Neural cell (in vitro differentiated cells): ENCODE measurements at regions not wholly inside any gene's neighbourhood (a gene's known extent, or its start where the extent isn't known, plus 50 kb on each side); places are given as distances from the start of the nearest gene placed in this dataset.

ENCODE experiments used
- H2AFZ ChIP-seq: fragments of 200-600, 300-800 bp; sonication (generic), shearing (Covaris generic); 2 replicates; pipeline ENCODE4 v1.6.0; 2014; ENCODE audit warnings: low read depth, mild to moderate bottlenecking, antibody characterized with exemption, low read length, moderate library complexity
- H3F3A ChIP-seq: fragments of 200-600 bp; shearing (Covaris generic); 2 replicates; pipeline ENCODE4 v1.6.1; 2016; ENCODE audit warnings: mild to moderate bottlenecking, moderate library complexity, mixed read lengths, antibody characterized with exemption, low read length; ENCODE audit not compliant: insufficient read depth, poor library complexity, severe bottlenecking
- H3K27ac ChIP-seq: fragments of 200-600, 300-800 bp; sonication (generic), shearing (Covaris generic); 2 replicates; pipeline ENCODE4 v1.5.1; 2014; ENCODE audit warnings: mild to moderate bottlenecking, low read length, moderate library complexity
- H3K27me3 ChIP-seq: fragments of 300-800, 200-600 bp; sonication (generic), shearing (Covaris generic); 2 replicates; pipeline ENCODE4 v1.6.0; 2014; ENCODE audit warnings: mild to moderate bottlenecking, low read depth, low read length, moderate library complexity; ENCODE audit not compliant: insufficient read depth
- H3K36me3 ChIP-seq: fragments of 300-800, 200-600 bp; sonication (generic), shearing (Covaris generic); 2 replicates; pipeline ENCODE4 v1.5.1; 2014; ENCODE audit warnings: mild to moderate bottlenecking, antibody characterized with exemption, low read length, moderate library complexity; ENCODE audit not compliant: insufficient read depth
- H3K4me2 ChIP-seq: fragments of 300-800, 200-600 bp; sonication (generic), shearing (Covaris generic); 2 replicates; pipeline ENCODE4 v1.6.0; 2014; ENCODE audit warnings: mild to moderate bottlenecking, low read length
- H3K4me3 ChIP-seq: fragments of 300-800, 200-600 bp; sonication (generic), shearing (Covaris generic); 2 replicates; pipeline ENCODE4 v1.5.1; 2014; ENCODE audit warnings: mild to moderate bottlenecking, low read length, moderate library complexity
- H3K79me2 ChIP-seq: fragments of 200-600 bp; shearing (Covaris generic); replicated peaks from 2 replicates; pipeline ENCODE4 v1.6.0; 2014; ENCODE audit warnings: mild to moderate bottlenecking, low read length, moderate library complexity; ENCODE audit not compliant: insufficient read depth
- H3K9ac ChIP-seq: fragments of 300-800, 200-600 bp; sonication (generic), shearing (Covaris generic); 2 replicates; pipeline ENCODE4 v1.6.1; 2016; ENCODE audit warnings: mild to moderate bottlenecking, low read length, mixed read lengths
- H3K9me2 ChIP-seq: fragments of 200-600 bp; shearing (Covaris generic); 2 replicates; pipeline ENCODE4 v1.6.1; 2016; ENCODE audit warnings: mild to moderate bottlenecking, low read length, mixed read lengths; ENCODE audit not compliant: insufficient read depth
- H3K9me3 ChIP-seq: fragments of 200-600, 300-800 bp; sonication (generic), shearing (Covaris generic); 2 replicates; pipeline ENCODE4 v1.6.1; 2016; ENCODE audit warnings: mild to moderate bottlenecking, mixed run types, low read length, moderate library complexity, mixed read lengths
- H4K20me1 ChIP-seq: fragments of 200-600 bp; shearing (Covaris generic); 2 replicates; pipeline ENCODE4 v1.6.1; 2016; ENCODE audit warnings: mild to moderate bottlenecking, mixed run types; ENCODE audit not compliant: insufficient read depth
- EP300 ChIP-seq: fragments of 450-650 bp; conservative IDR thresholded peaks from 2 replicates; pipeline ENCODE4 v1.6.1; 2014; ENCODE audit warnings: antibody characterized with exemption, mild to moderate bottlenecking, moderate library complexity; ENCODE audit not compliant: poor library complexity, severe bottlenecking
- EZH2 ChIP-seq: fragments of 200-600, 300-800 bp; shearing (Covaris generic), sonication (generic); IDR thresholded peaks from 2 replicates; pipeline ENCODE4 v1.6.1; 2014; ENCODE audit warnings: antibody characterized with exemption, low read length, borderline replicate concordance, mild to moderate bottlenecking; ENCODE audit not compliant: insufficient read depth, poor library complexity, severe bottlenecking
- MXI1 ChIP-seq: fragments of 450-650 bp; conservative IDR thresholded peaks from 2 replicates; pipeline ENCODE4 v1.6.1; 2014; ENCODE audit warnings: antibody characterized with exemption, mild to moderate bottlenecking; ENCODE audit not compliant: poor library complexity, severe bottlenecking
- POLR2AphosphoS5 ChIP-seq: IDR thresholded peaks from 2 replicates; pipeline ENCODE4 v1.6.1; 2012
- RAD21 ChIP-seq: fragments of 450-650 bp; conservative IDR thresholded peaks from 2 replicates; pipeline ENCODE4 v1.6.1; 2014; ENCODE audit warnings: antibody characterized with exemption, mild to moderate bottlenecking, moderate library complexity
- SMC3 ChIP-seq: fragments of 450-650 bp; conservative IDR thresholded peaks from 2 replicates; pipeline ENCODE4 v1.6.1; 2014; ENCODE audit warnings: antibody characterized with exemption, mild to moderate bottlenecking, moderate library complexity; ENCODE audit not compliant: poor library complexity
- TAF1 ChIP-seq: IDR thresholded peaks from 2 replicates; pipeline ENCODE4 v1.6.1; 2012; ENCODE audit warnings: low read depth
- TF ChIP-seq, protein P1 (sequence below): IDR thresholded peaks from 2 replicates; pipeline ENCODE4 v1.6.1; 2012; ENCODE audit warnings: borderline replicate concordance
- TF ChIP-seq, protein P2 (sequence below): fragments of 450-650 bp; IDR thresholded peaks from 2 replicates; pipeline ENCODE4 v1.5.1; 2014; ENCODE audit warnings: antibody characterized with exemption, mild to moderate bottlenecking, moderate library complexity; ENCODE audit not compliant: poor library complexity, severe bottlenecking

DNA sequence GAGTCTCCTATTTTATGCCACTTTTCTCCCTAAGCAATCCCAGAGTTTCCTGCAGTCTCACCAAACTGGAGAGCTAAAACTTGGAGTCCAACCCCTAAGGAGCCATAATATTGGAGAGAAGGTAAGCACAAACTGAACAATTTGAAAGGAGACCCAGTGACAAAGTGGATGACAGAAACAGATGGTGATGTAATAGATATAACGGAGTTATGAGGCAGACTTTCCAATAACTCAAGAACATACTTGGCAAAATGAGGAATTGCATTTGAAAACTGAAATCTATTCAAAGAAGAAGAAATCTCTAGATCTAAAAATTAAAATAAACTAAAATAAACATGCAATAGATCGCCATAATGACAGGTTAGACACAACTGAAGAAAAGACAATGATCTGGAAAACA is 200.9 kb upstream of the MIR17HG start:
- TF ChIP-seq, protein P1, sequence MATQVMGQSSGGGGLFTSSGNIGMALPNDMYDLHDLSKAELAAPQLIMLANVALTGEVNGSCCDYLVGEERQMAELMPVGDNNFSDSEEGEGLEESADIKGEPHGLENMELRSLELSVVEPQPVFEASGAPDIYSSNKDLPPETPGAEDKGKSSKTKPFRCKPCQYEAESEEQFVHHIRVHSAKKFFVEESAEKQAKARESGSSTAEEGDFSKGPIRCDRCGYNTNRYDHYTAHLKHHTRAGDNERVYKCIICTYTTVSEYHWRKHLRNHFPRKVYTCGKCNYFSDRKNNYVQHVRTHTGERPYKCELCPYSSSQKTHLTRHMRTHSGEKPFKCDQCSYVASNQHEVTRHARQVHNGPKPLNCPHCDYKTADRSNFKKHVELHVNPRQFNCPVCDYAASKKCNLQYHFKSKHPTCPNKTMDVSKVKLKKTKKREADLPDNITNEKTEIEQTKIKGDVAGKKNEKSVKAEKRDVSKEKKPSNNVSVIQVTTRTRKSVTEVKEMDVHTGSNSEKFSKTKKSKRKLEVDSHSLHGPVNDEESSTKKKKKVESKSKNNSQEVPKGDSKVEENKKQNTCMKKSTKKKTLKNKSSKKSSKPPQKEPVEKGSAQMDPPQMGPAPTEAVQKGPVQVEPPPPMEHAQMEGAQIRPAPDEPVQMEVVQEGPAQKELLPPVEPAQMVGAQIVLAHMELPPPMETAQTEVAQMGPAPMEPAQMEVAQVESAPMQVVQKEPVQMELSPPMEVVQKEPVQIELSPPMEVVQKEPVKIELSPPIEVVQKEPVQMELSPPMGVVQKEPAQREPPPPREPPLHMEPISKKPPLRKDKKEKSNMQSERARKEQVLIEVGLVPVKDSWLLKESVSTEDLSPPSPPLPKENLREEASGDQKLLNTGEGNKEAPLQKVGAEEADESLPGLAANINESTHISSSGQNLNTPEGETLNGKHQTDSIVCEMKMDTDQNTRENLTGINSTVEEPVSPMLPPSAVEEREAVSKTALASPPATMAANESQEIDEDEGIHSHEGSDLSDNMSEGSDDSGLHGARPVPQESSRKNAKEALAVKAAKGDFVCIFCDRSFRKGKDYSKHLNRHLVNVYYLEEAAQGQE: no peak
- no peak for TF ChIP-seq SMC3
- no peak for TF ChIP-seq MXI1
- TF ChIP-seq POLR2AphosphoS5: no peak
- TF ChIP-seq EZH2: no peak
- no peak for TF ChIP-seq TAF1
- TF ChIP-seq EP300: no peak
- TF ChIP-seq, protein P2, sequence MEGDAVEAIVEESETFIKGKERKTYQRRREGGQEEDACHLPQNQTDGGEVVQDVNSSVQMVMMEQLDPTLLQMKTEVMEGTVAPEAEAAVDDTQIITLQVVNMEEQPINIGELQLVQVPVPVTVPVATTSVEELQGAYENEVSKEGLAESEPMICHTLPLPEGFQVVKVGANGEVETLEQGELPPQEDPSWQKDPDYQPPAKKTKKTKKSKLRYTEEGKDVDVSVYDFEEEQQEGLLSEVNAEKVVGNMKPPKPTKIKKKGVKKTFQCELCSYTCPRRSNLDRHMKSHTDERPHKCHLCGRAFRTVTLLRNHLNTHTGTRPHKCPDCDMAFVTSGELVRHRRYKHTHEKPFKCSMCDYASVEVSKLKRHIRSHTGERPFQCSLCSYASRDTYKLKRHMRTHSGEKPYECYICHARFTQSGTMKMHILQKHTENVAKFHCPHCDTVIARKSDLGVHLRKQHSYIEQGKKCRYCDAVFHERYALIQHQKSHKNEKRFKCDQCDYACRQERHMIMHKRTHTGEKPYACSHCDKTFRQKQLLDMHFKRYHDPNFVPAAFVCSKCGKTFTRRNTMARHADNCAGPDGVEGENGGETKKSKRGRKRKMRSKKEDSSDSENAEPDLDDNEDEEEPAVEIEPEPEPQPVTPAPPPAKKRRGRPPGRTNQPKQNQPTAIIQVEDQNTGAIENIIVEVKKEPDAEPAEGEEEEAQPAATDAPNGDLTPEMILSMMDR: no peak
- no peak for TF ChIP-seq RAD21
- H2AFZ ChIP-seq: no peak overlapping the region
- H3K79me2 ChIP-seq: no peaks in the 10 kb centered on the region

DNA sequence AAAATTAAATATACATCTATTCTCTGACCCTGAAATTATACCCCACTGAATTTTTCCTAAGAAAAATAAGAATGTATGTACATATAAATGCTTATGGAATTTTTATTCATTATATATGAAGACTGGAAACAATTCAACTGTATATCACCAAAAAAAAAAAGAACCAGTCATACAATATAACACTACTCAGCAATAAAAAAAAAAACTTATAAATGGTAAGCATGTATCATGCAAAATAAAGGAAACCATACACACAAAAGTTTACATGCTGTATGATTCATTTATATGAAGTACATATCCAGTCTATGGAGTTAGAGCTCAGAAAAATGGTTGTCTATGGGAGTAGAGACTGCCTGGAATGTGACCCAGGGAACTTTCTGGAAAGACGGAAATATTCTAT is 199.4 kb upstream of the MIR17HG start:
- H3K27ac ChIP-seq: no peak overlapping the region
- no peaks in the 10 kb centered on the region for H3K9me3 ChIP-seq
- no peak overlapping the region for H3K4me3 ChIP-seq
- H3K79me2 ChIP-seq: no peaks in the 10 kb centered on the region
- no peak overlapping the region for H3K9ac ChIP-seq
- no peaks in the 10 kb centered on the region for H3F3A ChIP-seq
- H4K20me1 ChIP-seq: no peaks in the 10 kb centered on the region
- TF ChIP-seq POLR2AphosphoS5 (no peak), EP300 (no peak), RAD21 (no peak)
- no peaks in the 10 kb centered on the region for H3K36me3 ChIP-seq
- no peaks in the 10 kb centered on the region for H3K27me3 ChIP-seq
- H3K4me2 ChIP-seq: no peak overlapping the region
- no peak overlapping the region for H2AFZ ChIP-seq
- H3K9me2 ChIP-seq: no peaks in the 10 kb centered on the region

More for the DNA sequence above, 200.9 kb upstream of the MIR17HG start:
- Histone ChIP-seq H3K9ac (no peak overlapping the region), H3K4me2 (no peak overlapping the region), H4K20me1 (no peaks in the 10 kb centered on the region), H3K27ac (no peak overlapping the region), H3F3A (no peaks in the 10 kb centered on the region), H3K4me3 (no peak overlapping the region), H3K9me3 (no peaks in the 10 kb centered on the region), H3K36me3 (no peaks in the 10 kb centered on the region), H3K27me3 (no peaks in the 10 kb centered on the region), H3K9me2 (no peaks in the 10 kb centered on the region)

DNA sequence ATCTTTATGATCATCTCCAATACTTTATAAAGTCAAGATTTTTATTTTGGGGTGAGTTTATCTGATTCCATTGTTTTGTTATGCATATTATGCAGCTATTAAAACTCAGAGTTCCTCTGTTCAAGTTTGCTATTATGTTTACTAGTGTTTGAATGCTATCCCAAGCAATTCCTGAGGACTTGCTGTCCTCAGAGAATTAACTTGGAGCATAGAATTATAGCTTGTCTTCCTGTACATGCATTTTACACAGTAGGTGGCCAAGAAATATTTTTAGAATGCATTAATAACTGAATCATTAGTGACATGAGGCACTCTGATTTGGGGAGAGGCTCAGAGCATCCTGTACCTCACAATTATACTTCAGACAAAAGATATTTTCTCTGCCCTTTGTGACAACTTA is 195.6 kb upstream of the MIR17HG start:
- no peaks in the 10 kb centered on the region for H3K9me3 ChIP-seq
- no peaks in the 10 kb centered on the region for H3F3A ChIP-seq
- no peak for TF ChIP-seq EP300
- no peak for TF ChIP-seq EZH2
- TF ChIP-seq RAD21: no peak
- no peak for TF ChIP-seq SMC3
- TF ChIP-seq POLR2AphosphoS5: no peak
- TF ChIP-seq, protein P1: no peak
- TF ChIP-seq, protein P2: no peak
- TF ChIP-seq MXI1: no peak
- no peak for TF ChIP-seq TAF1
- H3K4me2 ChIP-seq: no peak overlapping the region
- no peaks in the 10 kb centered on the region for H4K20me1 ChIP-seq
- H3K79me2 ChIP-seq: no peaks in the 10 kb centered on the region
- H3K27me3 ChIP-seq: no peaks in the 10 kb centered on the region
- no peak overlapping the region for H2AFZ ChIP-seq
- no peak overlapping the region for H3K27ac ChIP-seq
- H3K9me2 ChIP-seq: no peaks in the 10 kb centered on the region
- no peak overlapping the region for H3K4me3 ChIP-seq
- H3K36me3 ChIP-seq: no peaks in the 10 kb centered on the region
- no peak overlapping the region for H3K9ac ChIP-seq
